Calu3 (cell line): ENCODE measurements at regions not wholly inside any gene's neighbourhood (a gene's known extent, or its start where the extent isn't known, plus 50 kb on each side); places are given as distances from the start of the nearest gene placed in this dataset.
"Not testable (repeated sequence)": the region's sequence is repeated elsewhere in the genome, so short reads cannot be mapped to it uniquely, and the experiment has no call there.

Experiments
- BruUV-seq: library from RNA; stranded (reverse); fragments of 400-500 nt; replicated peaks from 2 replicates; lab custom pipeline; 2021; lab: Mats Ljungman, UMichigan
- CTCF ChIA-PET: fragments of 300-600 bp; sonication (Branson Sonifier 250); formaldehyde crosslinking; loops from one replicate; lab custom pipeline; 2022; ENCODE audit warnings: antibody characterized with exemption; lab: Charles Lee
- DNase-seq: peaks from one replicate; pipeline ENCODE4 v3.0.0; 2022
- H3K27ac Mint-ChIP-seq: one replicate; pipeline ENCODE4 v1.8.0; 2022; ENCODE audit warnings: mixed read lengths; ENCODE audit not compliant: unreplicated experiment
- H3K27me3 Mint-ChIP-seq: one replicate; pipeline ENCODE4 v1.8.0; 2022; ENCODE audit warnings: mixed read lengths; ENCODE audit not compliant: unreplicated experiment
- H3K36me3 Mint-ChIP-seq: one replicate; pipeline ENCODE4 v1.8.0; 2022; ENCODE audit warnings: mild to moderate bottlenecking, moderate library complexity, mixed read lengths; ENCODE audit not compliant: insufficient read depth, unreplicated experiment
- H3K4me1 Mint-ChIP-seq: one replicate; pipeline ENCODE4 v1.8.0; 2022; ENCODE audit warnings: mild to moderate bottlenecking, low read depth, mixed read lengths; ENCODE audit not compliant: unreplicated experiment
- H3K4me3 Mint-ChIP-seq: one replicate; pipeline ENCODE4 v1.8.0; 2022; ENCODE audit warnings: mild to moderate bottlenecking, low read depth, moderate library complexity, mixed read lengths; ENCODE audit not compliant: unreplicated experiment
- H3K9me3 Mint-ChIP-seq: one replicate; pipeline ENCODE4 v1.8.0; 2022; ENCODE audit warnings: low read depth, mixed read lengths; ENCODE audit not compliant: unreplicated experiment
- intact Hi-C: fragments of 100-400 bp; cut with micrococcal nuclease; formaldehyde crosslinking; loops from one replicate; pipeline ENCODE4 v1.10.0; 2022; ENCODE audit not compliant: unreplicated experiment
- TF ChIP-seq, protein P1 (sequence below): fragments of 200-600 bp; IDR thresholded peaks from one replicate; pipeline ENCODE4 v1.8.0; 2022; ENCODE audit warnings: antibody characterized with exemption; ENCODE audit not compliant: unreplicated experiment

DNA sequence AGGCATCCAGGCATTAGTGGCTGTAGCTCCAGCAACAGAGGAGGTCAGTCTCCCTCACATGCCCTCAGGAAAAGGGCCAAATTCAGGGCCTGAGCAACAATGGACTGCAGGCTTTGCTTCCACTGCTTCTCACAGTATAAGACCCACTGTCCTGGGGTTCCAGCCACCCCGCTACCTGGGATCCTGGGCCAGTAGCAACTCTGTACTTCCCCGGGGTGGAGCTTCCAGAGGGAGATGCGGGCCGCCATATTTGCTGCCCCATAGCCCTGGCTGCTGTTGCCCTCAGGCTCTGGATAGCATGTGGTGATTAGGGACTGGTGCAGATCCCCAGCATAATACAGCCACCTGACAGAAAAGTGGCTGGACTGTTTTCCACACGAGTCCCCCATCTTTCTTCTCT lies 201.1 kb upstream of the POGK start:
- CTCF ChIA-PET = no interaction called here
- peaks cover 17% of the 10 kb centered on the region for H3K27me3 Mint-ChIP-seq
- intact Hi-C loops = no loop called here

DNA sequence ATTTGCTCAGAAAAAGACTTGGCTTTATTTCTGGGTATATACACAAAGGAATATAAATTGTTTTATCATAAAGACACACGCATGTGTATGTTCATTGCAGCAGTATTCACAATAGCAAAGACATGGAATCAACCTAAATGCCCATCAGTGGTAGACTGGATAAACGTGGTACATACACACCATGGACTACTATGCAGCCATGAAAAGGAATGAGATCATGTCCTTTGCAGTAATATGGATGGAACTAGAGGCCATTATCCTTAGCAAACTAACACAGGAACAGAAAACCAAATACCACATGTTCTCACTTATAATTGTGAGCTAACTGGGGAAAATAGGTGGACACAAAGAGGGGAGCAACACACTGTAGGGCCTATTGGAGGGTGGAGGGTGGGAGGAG lies 182.0 kb upstream of the POGK start:
- CTCF ChIA-PET, DNase-seq, H3K36me3 Mint-ChIP-seq, BruUV-seq, intact Hi-C loops, H3K27ac Mint-ChIP-seq, H3K4me1 Mint-ChIP-seq, H3K4me3 Mint-ChIP-seq, H3K9me3 Mint-ChIP-seq, H3K27me3 Mint-ChIP-seq: not testable (repeated sequence)

More for the DNA sequence above, 201.1 kb upstream of the POGK start:
- no peak for DNase-seq
- no peak overlapping the region for H3K4me3 Mint-ChIP-seq
- no TSS peak for BruUV-seq
- H3K36me3 Mint-ChIP-seq = no peaks in the 10 kb centered on the region
- H3K4me1 Mint-ChIP-seq = no peaks in the 10 kb centered on the region
- no peak overlapping the region for H3K27ac Mint-ChIP-seq
- TF ChIP-seq, protein P1, sequence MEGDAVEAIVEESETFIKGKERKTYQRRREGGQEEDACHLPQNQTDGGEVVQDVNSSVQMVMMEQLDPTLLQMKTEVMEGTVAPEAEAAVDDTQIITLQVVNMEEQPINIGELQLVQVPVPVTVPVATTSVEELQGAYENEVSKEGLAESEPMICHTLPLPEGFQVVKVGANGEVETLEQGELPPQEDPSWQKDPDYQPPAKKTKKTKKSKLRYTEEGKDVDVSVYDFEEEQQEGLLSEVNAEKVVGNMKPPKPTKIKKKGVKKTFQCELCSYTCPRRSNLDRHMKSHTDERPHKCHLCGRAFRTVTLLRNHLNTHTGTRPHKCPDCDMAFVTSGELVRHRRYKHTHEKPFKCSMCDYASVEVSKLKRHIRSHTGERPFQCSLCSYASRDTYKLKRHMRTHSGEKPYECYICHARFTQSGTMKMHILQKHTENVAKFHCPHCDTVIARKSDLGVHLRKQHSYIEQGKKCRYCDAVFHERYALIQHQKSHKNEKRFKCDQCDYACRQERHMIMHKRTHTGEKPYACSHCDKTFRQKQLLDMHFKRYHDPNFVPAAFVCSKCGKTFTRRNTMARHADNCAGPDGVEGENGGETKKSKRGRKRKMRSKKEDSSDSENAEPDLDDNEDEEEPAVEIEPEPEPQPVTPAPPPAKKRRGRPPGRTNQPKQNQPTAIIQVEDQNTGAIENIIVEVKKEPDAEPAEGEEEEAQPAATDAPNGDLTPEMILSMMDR = no peak
- H3K9me3 Mint-ChIP-seq = peaks cover 7% of the 10 kb centered on the region

- H3K36me3 Mint-ChIP-seq, H3K27ac Mint-ChIP-seq, H3K4me1 Mint-ChIP-seq, CTCF ChIA-PET, intact Hi-C loops, H3K4me3 Mint-ChIP-seq, DNase-seq, BruUV-seq, H3K27me3 Mint-ChIP-seq: not testable (repeated sequence)
- H3K9me3 Mint-ChIP-seq = peaks cover 13% of the 10 kb centered on the region
Observed at GRCh38 chr1:166666790-166667189, 172.5 kb upstream of the POGK start.

DNA sequence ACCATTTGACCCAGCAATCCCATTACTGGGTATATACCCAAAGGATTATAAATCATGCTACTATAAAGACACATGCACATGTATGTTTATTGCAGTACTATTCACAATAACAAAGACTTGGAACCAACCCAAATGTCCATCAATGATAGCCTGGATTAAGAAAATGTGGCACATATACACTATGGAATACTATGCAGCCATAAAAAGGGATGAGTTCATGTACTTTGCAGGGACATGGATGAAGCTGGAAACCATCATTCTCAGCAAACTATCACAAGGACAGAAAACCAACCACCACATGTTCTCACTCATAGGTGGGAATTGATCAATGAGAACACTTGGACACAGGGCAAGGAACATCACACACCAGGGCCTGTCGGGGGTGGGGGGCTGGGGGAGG lies 171.7 kb upstream of the POGK start:
- H3K36me3 Mint-ChIP-seq, H3K27me3 Mint-ChIP-seq, H3K27ac Mint-ChIP-seq, CTCF ChIA-PET, BruUV-seq, H3K4me1 Mint-ChIP-seq, H3K4me3 Mint-ChIP-seq, intact Hi-C loops, DNase-seq: not testable (repeated sequence)
- H3K9me3 Mint-ChIP-seq = peaks cover 13% of the 10 kb centered on the region

- intact Hi-C loops = no loop called here
- CTCF ChIA-PET = no interaction called here
- no peaks in the 10 kb centered on the region for H3K4me1 Mint-ChIP-seq
- H3K27ac Mint-ChIP-seq = no peak overlapping the region
- no TSS peak for BruUV-seq
- no peaks in the 10 kb centered on the region for H3K36me3 Mint-ChIP-seq
- peaks cover 15% of the 10 kb centered on the region for H3K9me3 Mint-ChIP-seq
- no peaks in the 10 kb centered on the region for H3K27me3 Mint-ChIP-seq
- TF ChIP-seq, protein P1 = no peak
- DNase-seq = no peak
- no peak overlapping the region for H3K4me3 Mint-ChIP-seq
Observed at GRCh38 chr1:166671627-166672026, 167.6 kb upstream of the POGK start.

DNA sequence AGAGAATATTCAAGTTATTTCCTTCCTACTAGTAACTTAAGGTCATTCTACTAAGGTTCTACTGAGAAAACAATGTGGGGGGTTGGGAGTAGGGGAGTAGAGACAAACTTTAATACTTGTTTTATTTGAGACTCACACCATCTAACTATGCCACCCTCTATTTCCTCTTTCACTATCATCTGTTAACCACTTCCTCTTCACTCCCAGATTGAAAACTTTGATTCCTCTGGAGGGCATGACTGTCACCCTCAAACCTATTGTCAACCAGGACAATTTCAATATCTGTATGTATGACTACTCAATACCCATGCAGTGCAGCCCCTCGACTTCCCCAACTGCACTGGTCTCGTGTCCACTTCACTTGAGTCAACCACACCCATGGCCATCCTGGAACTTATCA lies 165.6 kb upstream of the POGK start:
- Mint-ChIP-seq H3K27me3 (no peaks in the 10 kb centered on the region), H3K9me3 (peaks cover 11% of the 10 kb centered on the region), H3K4me1 (no peaks in the 10 kb centered on the region), H3K36me3 (no peaks in the 10 kb centered on the region), H3K27ac (no peak overlapping the region), H3K4me3 (no peak overlapping the region)
- intact Hi-C loops = no loop called here
- BruUV-seq = no TSS peak
- DNase-seq = no peak
- CTCF ChIA-PET = no interaction called here
- TF ChIP-seq, protein P1 = no peak
